NCI-H187 (cell line): ENCODE measurements at regions not wholly inside any gene's neighbourhood (a gene's known extent, or its start where the extent isn't known, plus 50 kb on each side); places are given as distances from the start of the nearest gene placed in this dataset.
A peak's percentile ranks its signal among the peaks of the same experiment; 100 is the strongest.

Experiments used
- DNase-seq, 2 experiments: peaks; one replicate each; lab custom pipeline; 2025; lab: John Stamatoyannopoulos, UW

GRCh38 chr3:59339818-59340217 lies 290.0 kb upstream of the CFAP20DC start:
- DNase-seq = no peak

GRCh38 chr3:59338934-59339333 lies 289.1 kb upstream of the CFAP20DC start:
- DNase-seq = no peak

- no peak for DNase-seq
Observed at GRCh38 chr3:59335338-59335737, 285.5 kb upstream of the CFAP20DC start.

DNA sequence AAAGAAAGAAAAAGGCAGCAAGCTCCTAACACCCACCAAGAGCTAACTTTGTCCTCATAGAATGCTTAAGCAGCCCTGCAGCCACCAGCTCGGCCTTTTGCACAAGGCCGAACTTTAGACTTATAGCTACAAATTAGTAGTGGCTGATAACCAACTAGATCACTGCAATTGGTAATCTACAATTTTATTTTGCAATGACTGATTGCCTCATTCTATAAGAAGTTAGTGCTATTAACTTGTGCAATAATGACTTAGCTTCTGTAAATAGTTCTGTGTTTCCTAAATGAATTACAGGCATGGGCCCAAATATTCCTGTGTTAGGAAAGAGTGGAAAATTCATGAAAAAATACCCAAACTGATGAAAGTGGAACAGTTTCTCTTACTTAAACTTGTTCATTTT lies 284.8 kb upstream of the CFAP20DC start:
- no peak for DNase-seq

DNA sequence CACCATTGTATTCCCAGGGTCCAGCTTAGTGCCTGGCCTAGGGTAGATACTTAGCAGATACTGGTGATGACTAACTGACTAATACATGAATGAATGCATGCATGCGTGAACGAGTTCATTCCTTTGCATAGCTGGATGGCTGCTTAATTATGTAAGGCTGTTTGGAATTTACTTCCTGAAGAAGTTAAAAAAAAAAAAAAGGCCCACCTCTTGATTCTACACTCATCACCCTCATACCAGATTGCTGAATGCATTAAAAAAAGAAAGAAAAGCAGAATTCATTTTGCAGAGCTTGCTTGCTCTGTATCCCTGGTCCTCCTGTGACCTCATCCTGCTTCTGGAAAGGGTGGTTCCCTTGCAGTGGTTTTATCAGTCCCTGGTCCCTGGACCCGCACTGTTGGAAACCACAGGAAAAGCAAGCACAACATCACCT lies 277.6 kb upstream of the CFAP20DC start:
- DNase-seq = no peak

DNA sequence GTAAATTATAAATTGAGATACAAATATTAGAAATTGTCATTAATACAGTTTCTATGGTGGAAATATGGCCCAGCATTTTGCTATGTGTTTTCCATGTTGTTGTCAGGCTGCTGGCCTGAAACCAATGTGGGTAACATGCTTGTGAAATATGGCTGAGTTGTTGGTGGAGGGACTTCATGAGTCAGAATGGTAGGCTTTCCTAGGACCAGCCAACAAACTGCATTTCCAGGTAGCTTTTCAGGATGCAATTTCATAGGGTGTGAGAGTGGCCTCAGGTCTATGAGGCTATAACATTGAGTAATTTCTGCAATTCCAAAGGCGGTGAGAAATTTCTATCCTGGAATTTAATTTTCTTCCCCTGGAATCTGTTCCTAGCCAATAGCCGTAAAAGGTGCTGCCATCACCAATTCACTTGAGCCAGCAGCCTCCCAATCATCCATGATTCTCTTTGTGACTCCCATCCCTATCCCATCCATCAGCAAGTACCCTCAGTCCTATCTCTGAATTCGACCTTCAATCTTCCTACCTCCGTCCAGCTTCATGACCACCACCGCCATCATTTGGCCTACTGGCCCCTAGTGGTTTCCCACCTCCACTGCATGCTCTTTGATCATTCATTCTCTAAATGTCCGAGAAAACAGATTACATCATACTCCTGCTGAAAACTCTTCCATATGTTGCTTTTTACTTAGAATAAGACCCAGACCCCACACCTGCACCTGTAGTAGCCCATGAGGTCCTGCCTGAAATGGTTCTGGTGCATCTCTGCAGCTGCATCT lies 276.6 kb upstream of the CFAP20DC start:
- DNase-seq = no peak

DNA sequence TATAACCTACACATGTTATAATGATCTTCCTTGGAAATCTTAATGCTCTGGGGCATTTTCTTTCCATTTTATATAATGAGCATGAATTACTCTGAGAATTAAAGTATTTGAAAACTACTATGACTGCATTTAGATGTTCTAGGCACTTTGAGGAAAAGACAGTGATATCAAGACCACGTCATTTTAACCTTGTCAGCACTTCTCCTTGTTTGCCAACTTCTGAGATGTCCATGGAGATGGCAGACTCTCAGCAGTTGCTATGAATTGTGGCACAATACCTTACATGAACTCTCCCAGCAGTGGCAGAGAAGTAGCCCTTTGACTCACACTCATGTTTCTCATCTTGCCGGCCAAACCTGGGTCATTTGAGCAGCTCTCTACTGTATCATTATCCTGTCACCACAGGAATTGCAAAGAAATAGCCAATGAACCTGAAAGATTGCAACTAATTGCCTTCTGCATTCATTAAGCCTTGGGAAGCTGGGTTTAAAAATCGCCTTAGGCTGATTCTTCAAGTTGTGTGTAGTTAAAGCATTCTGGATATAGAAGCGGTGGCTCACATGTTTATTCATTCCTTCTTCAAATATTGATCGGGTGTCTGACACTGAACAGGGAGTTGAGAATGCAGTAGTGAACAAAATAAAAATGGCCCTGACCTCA lies 272.2 kb upstream of the CFAP20DC start:
- no peak for DNase-seq

DNA sequence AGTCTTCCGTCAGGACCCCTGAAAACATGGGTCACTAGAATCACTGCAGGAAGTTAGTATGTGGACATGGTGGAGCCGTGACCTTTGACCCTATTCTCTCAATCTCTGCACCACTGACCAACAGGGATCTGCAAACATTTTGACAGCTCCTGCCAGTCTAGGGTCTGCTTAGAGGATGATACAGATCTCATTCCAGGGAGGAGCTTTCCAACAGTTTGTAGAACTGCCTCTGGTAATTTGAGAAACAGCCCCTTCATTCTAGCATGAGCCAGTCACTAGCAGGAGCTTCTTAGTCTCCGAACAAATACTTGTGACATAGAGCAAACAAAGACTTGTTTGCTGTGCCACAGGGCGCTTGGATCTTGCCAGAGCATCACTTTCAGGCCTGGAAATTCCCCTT lies 270.3 kb upstream of the CFAP20DC start:
- DNase-seq = peak in 1 of 2 experiments; percentile 1

GRCh38 chr3:59319442-59319841 lies 269.6 kb upstream of the CFAP20DC start:
- DNase-seq = no peak

DNA sequence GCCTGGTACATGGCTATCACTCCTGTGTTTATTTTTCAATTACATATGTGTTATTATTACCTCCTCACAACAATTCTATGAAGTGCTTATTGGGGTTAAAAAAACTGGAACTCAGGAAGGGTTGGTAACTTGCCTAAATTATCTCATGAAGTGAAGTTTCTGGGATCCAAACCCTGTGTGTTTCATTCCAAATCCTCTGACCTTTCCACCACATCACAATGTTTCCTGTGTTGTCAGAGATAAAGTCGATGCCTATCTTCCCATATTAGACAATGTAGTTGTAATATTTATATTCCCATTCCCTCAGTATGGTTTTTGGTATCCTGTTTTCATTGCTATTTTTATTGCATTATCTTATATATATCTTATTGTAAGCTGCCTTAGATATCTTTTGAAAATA lies 269.1 kb upstream of the CFAP20DC start:
- no peak for DNase-seq

GRCh38 chr3:59317386-59317785 lies 267.6 kb upstream of the CFAP20DC start:
- DNase-seq = no peak

- peak in 1 of 2 experiments; percentile 13 for DNase-seq
Observed at GRCh38 chr3:59316688-59317275, 267.0 kb upstream of the CFAP20DC start.

DNA sequence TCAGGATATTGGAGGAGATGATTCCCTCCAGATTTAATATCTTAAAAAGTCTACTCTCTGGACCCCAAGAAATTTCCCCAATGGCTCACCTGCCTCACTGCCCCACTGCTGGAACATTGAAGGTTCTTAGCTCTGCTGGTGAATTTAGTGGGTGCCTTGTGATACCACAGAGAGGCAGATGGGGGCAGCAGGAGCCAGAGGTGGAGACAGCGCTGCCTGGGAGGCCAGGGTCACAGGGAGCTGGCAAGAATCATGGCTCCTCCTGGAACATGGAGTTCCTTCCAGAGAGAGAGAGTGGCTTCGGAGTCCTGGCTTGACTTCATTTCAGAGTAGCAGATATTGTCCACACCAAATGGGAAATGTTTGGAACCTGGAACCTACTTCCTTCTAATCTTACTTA lies 263.5 kb upstream of the CFAP20DC start:
- peak in 1 of 2 experiments; percentile 0 for DNase-seq

DNA sequence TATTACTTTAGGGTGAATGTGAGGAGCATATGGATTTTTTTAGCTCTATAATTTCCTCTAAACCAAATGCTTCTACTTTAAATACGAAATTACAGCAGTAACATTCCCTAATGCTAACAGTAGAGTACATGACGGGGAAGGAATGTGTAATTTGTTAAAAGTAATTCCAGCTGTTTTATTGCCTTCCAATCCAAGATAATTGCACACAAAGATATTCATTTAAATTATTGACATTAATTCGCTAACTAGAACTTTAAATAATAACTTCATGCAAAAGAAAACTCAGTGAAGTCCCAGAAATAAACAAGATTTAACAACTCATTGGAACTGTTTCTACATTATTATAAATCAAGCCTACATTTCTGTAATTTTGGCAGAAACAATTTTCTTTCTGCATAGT lies 261.4 kb upstream of the CFAP20DC start:
- DNase-seq = no peak

- DNase-seq = no peak
Observed at GRCh38 chr3:59310736-59311135, 260.9 kb upstream of the CFAP20DC start.

DNA sequence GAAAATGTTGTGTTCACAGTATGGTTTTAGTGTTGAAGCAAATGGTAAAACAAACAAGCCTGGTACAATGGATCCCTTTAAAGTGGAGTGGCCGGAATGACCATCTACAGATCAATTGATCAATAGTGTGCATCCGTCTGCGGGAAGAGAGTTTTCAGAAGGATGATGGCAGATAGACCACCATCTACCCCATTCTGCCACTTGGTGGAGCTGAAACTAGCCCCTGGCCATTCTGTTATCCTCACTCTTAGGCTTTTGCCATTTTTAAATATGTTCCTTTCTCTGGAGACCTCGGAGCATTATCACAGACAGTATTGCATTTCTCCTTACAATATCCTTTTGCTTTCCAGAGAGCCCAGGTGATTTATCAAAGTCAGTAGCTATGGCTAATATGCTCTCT lies 258.9 kb upstream of the CFAP20DC start:
- no peak for DNase-seq

- no peak for DNase-seq
Observed at GRCh38 chr3:59308001-59308400, 258.2 kb upstream of the CFAP20DC start.

- no peak for DNase-seq
Observed at GRCh38 chr3:59306436-59306835, 256.6 kb upstream of the CFAP20DC start.

DNA sequence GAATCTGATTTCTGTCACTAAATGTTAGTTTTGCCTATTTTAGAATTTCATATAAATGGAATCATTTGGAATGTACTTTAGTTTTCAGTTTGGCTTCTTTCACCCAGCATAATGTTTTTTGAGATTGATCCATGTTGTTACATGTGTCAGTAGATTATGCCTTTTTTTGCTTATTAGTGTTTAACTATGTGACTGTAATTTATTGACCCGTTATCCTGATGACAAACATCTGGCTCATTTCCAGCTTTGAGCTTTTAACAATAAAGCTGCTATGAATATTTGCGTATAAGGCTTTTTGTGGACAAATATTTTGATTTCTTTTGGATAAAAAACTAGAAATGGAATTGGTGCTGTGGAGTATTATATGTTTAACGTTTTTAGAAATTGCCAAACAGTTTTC lies 254.5 kb upstream of the CFAP20DC start:
- no peak for DNase-seq

DNA sequence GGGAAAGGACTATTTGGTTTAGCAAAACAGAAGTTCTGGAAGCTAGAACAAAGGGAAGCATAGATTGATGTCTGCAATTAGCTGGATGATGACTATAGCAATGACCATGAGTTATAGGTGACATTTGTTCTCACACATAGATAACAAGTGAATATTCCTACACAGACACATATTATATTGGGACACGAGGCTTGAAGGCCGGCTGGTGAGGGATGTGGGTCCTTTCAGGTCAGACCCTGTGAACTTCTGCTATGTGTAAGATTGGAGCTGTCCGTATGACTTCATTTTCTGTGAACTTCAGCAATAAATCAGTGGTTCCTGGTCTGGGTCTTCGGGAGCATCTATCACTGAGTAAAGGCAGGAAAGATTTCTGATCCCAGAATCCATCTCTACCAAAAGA lies 253.6 kb upstream of the CFAP20DC start:
- DNase-seq = no peak

DNA sequence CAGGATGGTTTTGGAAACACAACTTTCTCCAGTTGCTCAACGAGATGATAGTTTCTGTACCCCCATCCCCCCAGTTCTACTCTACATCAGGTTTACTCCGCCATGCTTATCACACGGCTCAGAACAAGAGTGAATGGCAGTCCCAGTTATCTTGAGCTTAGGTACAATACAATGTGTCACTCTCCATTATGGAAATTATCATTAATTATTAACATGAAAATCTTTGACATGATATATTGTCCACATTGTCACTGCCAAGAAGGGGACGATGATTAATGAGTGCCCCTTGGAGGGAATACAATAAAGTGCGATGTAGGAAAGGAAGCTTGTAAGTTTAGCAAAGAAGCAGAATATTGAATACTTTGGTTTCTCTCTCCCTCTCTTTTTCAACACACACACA lies 252.6 kb upstream of the CFAP20DC start:
- no peak for DNase-seq

DNA sequence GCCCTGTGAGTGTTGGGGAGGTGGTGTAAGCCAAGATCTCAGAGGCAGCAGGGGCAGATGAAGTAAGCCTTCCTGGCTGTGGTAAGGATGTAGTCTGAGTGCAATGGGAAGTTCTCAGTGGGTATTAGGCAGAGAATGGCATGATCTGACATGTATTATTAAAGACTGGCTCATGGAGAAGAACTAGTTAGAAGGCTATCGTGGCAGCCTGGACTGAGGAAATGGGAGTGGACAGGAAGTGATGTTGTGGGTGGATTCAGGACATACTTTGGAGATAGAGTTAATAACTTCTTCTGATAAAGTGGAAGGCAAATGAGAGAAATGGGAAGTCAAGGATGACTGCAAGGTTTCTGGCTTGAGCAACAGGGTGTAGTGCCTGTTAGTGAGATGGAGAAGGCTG lies 250.9 kb upstream of the CFAP20DC start:
- no peak for DNase-seq

DNA sequence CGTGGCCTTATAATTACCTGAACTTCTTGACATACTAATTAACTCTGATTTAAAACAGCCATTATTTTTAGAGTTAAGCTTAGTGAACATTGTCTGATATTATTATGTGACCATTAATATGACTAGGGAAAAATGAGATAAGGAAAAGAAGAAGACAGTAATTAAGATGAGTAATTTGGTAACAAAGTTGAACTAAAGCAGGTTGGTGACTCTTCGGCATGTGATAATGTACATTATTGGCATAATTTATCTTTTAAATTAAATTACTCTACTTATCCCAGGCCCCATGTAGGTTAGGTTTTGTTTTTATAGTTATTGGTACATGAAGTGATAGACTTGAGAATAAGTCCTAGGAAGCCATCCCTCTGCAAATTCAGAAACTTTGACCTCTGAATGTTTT lies 249.7 kb upstream of the CFAP20DC start:
- no peak for DNase-seq
